Left cardiac atrium (tissue), 4 donors: ENCODE measurements at regions not wholly inside any gene's neighbourhood (a gene's known extent, or its start where the extent isn't known, plus 50 kb on each side); places are given as distances from the start of the nearest gene placed in this dataset.

Experiments
- ATAC-seq, 2 donors: fragments of 200-7000 bp; cut with Tn5 transposase; one replicate each; pipeline ENCODE4 v1.9.1; 2020; ENCODE audit warnings: mild to moderate bottlenecking in 2 of 2, moderate library complexity in 2 of 2
- DNase-seq: peaks from one replicate; pipeline ENCODE4 v3.0.0-alpha.2; 2020
- intact Hi-C, 2 donors: fragments of 100-400 bp; cut with DNase I; formaldehyde crosslinking; loops; one replicate each; pipeline versions ENCODE4 v1.14.1 to v1.15.1; 2022 to 2023
- donor health status: DM: no; HTN: yes; CAD: no.
- donor health status: DM: no; HTN: yes; CAD: no; lungs with severe emphysema.
- donor health status: DM: yes; HTN: yes; CAD: no.
- donor health status: Dilated cardiomyopathy.

- DNase-seq (no peak), ATAC-seq (peak; percentile 39 to 41)
- intact Hi-C loops, result no loop called here
Observed at GRCh38 chr4:80125252-80126177, 52.5 kb upstream of the ANTXR2 start.

- ATAC-seq (no peak), DNase-seq (no peak)
- intact Hi-C loops, result no loop called here
Observed at GRCh38 chr4:80124246-80125211, 51.5 kb upstream of the ANTXR2 start.
